CD4-positive, alpha-beta T cell (primary cell): ENCODE measurements at regions not wholly inside any gene's neighbourhood (a gene's known extent, or its start where the extent isn't known, plus 50 kb on each side); places are given as distances from the start of the nearest gene placed in this dataset.

ENCODE experiments used
- ATAC-seq: fragments of 200-7000 bp; cut with Tn5 transposase; one replicate; pipeline ENCODE4 v1.10.0; 2022; ENCODE audit warnings: mild to moderate bottlenecking; ENCODE audit not compliant: poor library complexity
- CTCF ChIA-PET: fragments of 350-600 bp; sonication (Branson Sonifier 250); formaldehyde crosslinking; loops from one replicate; lab custom pipeline; 2021; ENCODE audit warnings: antibody characterized with exemption, inconsistent platforms; lab: Charles Lee
- POLR2A ChIA-PET: fragments of 350-600 bp; sonication (Branson Sonifier 250); formaldehyde crosslinking; loops from one replicate; lab custom pipeline; 2021; ENCODE audit warnings: antibody characterized with exemption, inconsistent platforms; lab: Charles Lee
- DNase-seq, 14 experiments: peaks; one replicate each; pipeline ENCODE4 v3.0.0-alpha.2; 2013 to 2020; ENCODE audit warnings: mixed read lengths in 2 of 14
- H3K27ac ChIP-seq, 2 donors: one replicate each; pipeline versions ENCODE4 v1.5.1 to v1.7.0; 2013; ENCODE audit warnings: low read length in 2 of 2, low read depth in 1 of 2, mild to moderate bottlenecking in 1 of 2
- H3K27me3 ChIP-seq, 2 experiments: 1 replicate in 1 of 2; 2 replicates in 1 of 2; pipeline versions ENCODE4 v1.6.1 to v1.7.0; 2013; ENCODE audit warnings: low read length in 2 of 2, control low read depth in 1 of 2, mild to moderate bottlenecking in 1 of 2, moderate library complexity in 1 of 2; ENCODE audit not compliant: insufficient read depth in 2 of 2, control insufficient read depth in 1 of 2
- H3K36me3 ChIP-seq: one replicate; pipeline ENCODE4 v1.6.1; 2013; ENCODE audit warnings: low read length, control low read depth; ENCODE audit not compliant: insufficient read depth
- H3K4me1 ChIP-seq: one replicate; pipeline ENCODE4 v1.6.1; 2013; ENCODE audit warnings: low read length, control low read depth; ENCODE audit not compliant: insufficient read depth
- H3K4me3 ChIP-seq: one replicate; pipeline ENCODE4 v1.5.1; 2013; ENCODE audit warnings: mild to moderate bottlenecking, low read length, moderate library complexity
- H3K9me3 ChIP-seq, 2 experiments: 1 replicate in 1 of 2; 2 replicates in 1 of 2; pipeline versions ENCODE4 v1.6.1 to v1.7.0; 2013; ENCODE audit warnings: low read length in 2 of 2, mild to moderate bottlenecking in 2 of 2, control low read depth in 1 of 2, moderate library complexity in 1 of 2; ENCODE audit not compliant: control insufficient read depth in 1 of 2, insufficient read depth in 1 of 2
- H3K27ac Mint-ChIP-seq: one replicate; pipeline ENCODE4 v1.8.0; 2020; ENCODE audit warnings: mixed read lengths
- H3K27me3 Mint-ChIP-seq: one replicate; pipeline ENCODE4 v1.8.0; 2021; ENCODE audit warnings: mixed read lengths
- H3K36me3 Mint-ChIP-seq: one replicate; pipeline ENCODE4 v1.8.0; 2021; ENCODE audit warnings: low read depth, mixed read lengths
- H3K4me1 Mint-ChIP-seq: one replicate; pipeline ENCODE4 v1.8.0; 2021; ENCODE audit warnings: low read depth, mixed read lengths
- H3K4me3 Mint-ChIP-seq: one replicate; pipeline ENCODE4 v1.8.0; 2020; ENCODE audit warnings: mild to moderate bottlenecking, mixed read lengths
- H3K9me3 Mint-ChIP-seq: one replicate; pipeline ENCODE4 v1.8.0; 2020; ENCODE audit warnings: mixed read lengths
- intact Hi-C, 2 experiments: fragments of 100-400 bp; cut with DNase I in 1 of 2; cut with micrococcal nuclease in 1 of 2; formaldehyde crosslinking; loops; one replicate each; pipeline versions ENCODE4 v1.15.1 to v1.9.0; 2023 to 2025; cut with DNase I, micrococcal nuclease
- TF ChIP-seq, protein P1 (sequence below): fragments of 200-600 bp; IDR thresholded peaks from one replicate; pipeline ENCODE4 v1.8.0; 2022; ENCODE audit warnings: antibody characterized with exemption, mild to moderate bottlenecking

DNA sequence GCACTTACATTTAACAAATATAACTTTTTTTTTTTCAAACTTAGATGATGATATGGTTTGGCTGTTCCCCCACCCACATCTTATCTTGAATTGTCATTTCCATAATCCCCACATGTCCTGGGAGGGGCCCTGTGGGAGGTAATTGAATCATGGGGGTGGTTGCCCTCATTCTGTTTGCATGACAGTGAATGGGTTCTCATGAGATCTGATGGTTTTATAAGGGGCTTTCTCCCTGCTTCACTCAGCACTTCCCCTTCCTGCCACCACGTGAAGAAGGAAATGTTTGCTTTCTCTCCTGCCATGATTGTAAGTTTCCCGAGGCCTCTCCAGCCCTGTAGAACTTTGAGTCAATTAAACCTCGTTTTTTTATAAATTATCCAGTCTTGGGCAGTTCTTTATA, 432.6 kb downstream of the AMY1C start:
- Histone ChIP-seq H3K27me3 (no peaks in the 10 kb centered on the region), H3K4me3 (no peak overlapping the region), H3K36me3 (no peaks in the 10 kb centered on the region), H3K27ac (no peak overlapping the region), H3K9me3 (peaks cover 2 to 5% of the 10 kb centered on the region in 2 experiments), H3K4me1 (no peaks in the 10 kb centered on the region)
- Mint-ChIP-seq H3K36me3 (no peaks in the 10 kb centered on the region), H3K4me3 (no peak overlapping the region), H3K9me3 (peaks cover 10% of the 10 kb centered on the region), H3K27ac (no peak overlapping the region), H3K4me1 (no peaks in the 10 kb centered on the region), H3K27me3 (no peaks in the 10 kb centered on the region)
- CTCF ChIA-PET: no interaction called here
- DNase-seq (no peak), ATAC-seq (no peak)
- intact Hi-C loops: no loop called here
- POLR2A ChIA-PET: no interaction called here
- TF ChIP-seq, protein P1, sequence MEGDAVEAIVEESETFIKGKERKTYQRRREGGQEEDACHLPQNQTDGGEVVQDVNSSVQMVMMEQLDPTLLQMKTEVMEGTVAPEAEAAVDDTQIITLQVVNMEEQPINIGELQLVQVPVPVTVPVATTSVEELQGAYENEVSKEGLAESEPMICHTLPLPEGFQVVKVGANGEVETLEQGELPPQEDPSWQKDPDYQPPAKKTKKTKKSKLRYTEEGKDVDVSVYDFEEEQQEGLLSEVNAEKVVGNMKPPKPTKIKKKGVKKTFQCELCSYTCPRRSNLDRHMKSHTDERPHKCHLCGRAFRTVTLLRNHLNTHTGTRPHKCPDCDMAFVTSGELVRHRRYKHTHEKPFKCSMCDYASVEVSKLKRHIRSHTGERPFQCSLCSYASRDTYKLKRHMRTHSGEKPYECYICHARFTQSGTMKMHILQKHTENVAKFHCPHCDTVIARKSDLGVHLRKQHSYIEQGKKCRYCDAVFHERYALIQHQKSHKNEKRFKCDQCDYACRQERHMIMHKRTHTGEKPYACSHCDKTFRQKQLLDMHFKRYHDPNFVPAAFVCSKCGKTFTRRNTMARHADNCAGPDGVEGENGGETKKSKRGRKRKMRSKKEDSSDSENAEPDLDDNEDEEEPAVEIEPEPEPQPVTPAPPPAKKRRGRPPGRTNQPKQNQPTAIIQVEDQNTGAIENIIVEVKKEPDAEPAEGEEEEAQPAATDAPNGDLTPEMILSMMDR: no peak

DNA sequence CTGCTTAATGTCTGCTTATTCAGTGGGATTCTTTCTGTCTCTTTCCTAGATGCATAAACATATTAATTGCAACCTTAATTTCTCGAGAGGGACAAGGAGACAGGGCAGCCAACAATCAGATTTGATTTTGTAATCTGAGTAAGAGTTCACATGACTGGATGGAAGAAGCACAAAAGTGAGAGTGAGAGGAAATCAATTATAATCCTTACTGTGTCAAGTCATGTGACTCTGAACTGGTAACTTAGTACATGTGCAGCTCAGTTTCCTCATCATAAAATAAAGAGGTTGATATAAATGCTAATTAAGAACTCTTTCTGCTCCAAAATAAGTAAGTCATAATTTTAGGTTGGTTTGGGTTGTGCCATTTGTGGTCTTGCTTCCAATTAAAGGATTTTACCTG, 439.5 kb downstream of the AMY1C start:
- H3K4me3 Mint-ChIP-seq: no peak overlapping the region
- no peak overlapping the region for H3K4me3 ChIP-seq
- no peak for ATAC-seq

DNA sequence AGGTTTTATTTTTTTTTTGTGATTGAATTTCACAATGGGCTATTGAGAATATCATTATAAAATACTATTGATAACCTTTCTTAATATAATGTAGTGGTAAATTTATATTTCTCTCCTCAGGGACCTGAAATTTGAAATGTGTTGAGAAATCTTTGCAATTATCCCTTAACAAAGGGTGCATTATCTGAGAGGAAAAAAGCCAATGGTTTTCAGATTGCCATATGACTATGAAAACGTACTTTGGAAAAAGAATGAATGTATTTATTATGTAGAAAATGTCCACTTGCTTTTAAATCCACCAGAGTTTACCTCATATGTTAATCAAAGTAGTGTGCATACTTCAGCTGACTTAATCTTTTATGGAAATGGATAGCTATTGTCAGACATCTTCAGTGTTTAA, 441.1 kb downstream of the AMY1C start:
- peaks cover 0 to 14% of the 10 kb centered on the region in 2 experiments for H3K9me3 ChIP-seq
- Mint-ChIP-seq H3K4me3 (no peak overlapping the region), H3K27me3 (no peaks in the 10 kb centered on the region), H3K9me3 (peaks cover 10% of the 10 kb centered on the region), H3K27ac (no peak overlapping the region), H3K4me1 (no peaks in the 10 kb centered on the region), H3K36me3 (no peaks in the 10 kb centered on the region)
- no peak for DNase-seq
- no peak overlapping the region for H3K27ac ChIP-seq
- TF ChIP-seq, protein P1: no peak
- H3K36me3 ChIP-seq: no peaks in the 10 kb centered on the region
- no peak overlapping the region for H3K4me3 ChIP-seq
- intact Hi-C loops: no loop called here
- no peaks in the 10 kb centered on the region for H3K27me3 ChIP-seq
- ATAC-seq: no peak
- H3K4me1 ChIP-seq: no peaks in the 10 kb centered on the region
- ChIA-PET CTCF (no interaction called here), POLR2A (no interaction called here)

More for the DNA sequence above, 439.5 kb downstream of the AMY1C start:
- Mint-ChIP-seq H3K4me1 (no peaks in the 10 kb centered on the region), H3K27me3 (no peaks in the 10 kb centered on the region), H3K27ac (no peak overlapping the region), H3K9me3 (peaks cover 8% of the 10 kb centered on the region), H3K36me3 (no peaks in the 10 kb centered on the region)
- Histone ChIP-seq H3K27ac (no peak overlapping the region), H3K4me1 (no peaks in the 10 kb centered on the region), H3K27me3 (no peaks in the 10 kb centered on the region), H3K36me3 (no peaks in the 10 kb centered on the region), H3K9me3 (peaks cover 0 to 14% of the 10 kb centered on the region in 2 experiments)
- ChIA-PET POLR2A (no interaction called here), CTCF (no interaction called here)
- intact Hi-C loops: no loop called here
- no peak for DNase-seq
- TF ChIP-seq, protein P1: no peak
